ENCODE measurements at regions not wholly inside any gene's neighbourhood (a gene's known extent, or its start where the extent isn't known, plus 50 kb on each side); places are given as distances from the start of the nearest gene placed in this dataset.

DNA sequence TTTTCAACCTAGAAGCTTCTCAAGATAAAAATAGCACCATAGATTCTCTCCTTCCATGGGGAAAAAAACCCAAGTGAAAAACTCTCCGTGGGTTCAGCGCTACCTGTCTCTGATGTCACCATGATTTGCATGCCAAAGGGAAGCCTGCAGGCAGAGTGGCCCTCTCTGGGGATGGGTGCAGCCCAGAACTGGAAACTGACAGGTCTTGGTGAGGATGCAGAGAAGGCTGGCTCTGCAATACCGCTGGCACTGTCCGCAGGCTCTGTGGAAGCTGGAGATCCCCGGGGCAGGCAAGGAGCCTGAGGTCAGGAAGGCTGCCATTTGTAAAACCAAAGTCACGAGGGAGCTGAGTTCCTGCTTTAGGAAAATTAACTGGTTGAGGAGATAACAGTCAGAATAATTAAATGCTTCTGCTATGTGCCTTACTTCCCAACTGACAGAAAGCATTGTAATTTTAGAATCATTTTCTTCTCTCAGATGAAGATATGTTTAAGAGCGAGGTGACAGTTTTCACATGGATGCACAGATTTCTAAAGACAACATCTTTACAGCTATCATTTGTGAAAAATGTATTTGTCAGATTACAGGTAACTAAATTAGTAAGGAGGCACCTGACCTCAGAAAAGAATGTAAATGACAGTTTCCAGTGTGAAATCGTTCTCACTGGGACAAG is 731.5 kb upstream of the FZD8 start:
- no peaks in the 10 kb centered on the region for H3K36me3 ChIP-seq (ENCODE audit: control insufficient read depth, insufficient read depth, low read length, severe bottlenecking)
- no peaks in the 10 kb centered on the region for H3K4me1 ChIP-seq (ENCODE audit: control insufficient read depth, insufficient read depth, low read length)
- no peaks in the 10 kb centered on the region for H3K9me3 ChIP-seq (ENCODE audit: control insufficient read depth, low read length)
- DNase-seq (ENCODE audit: low read depth) = no peak
- H3K27me3 ChIP-seq (replicated peaks; ENCODE audit: control insufficient read depth, insufficient read depth, low read length) = no peaks in the 10 kb centered on the region
- H3K4me3 ChIP-seq (ENCODE audit: low read length) = no peak overlapping the region
- H3K9ac ChIP-seq (ENCODE audit: low read length) = no peak overlapping the region

DNA sequence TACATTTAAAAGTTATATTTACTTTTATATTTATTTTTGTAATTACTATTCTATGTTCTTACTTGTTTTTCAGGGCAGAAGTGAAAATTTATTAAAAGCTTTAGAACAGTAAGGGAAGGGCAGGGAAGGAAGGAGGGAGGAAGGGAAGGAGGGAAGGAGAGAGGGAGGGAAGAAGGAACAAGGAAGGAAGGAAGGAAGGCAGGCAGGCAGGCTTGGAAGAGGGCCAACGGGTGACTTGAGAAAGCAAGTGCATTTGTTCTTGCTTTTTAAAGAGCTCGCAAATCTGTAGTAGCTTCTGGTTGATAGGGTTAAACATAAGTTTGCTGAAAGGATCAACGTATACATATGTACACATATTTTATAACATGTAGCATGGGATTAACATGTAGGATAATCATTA is 725.3 kb upstream of the FZD8 start:
- no peak for DNase-seq (ENCODE audit: low read depth)
- Histone ChIP-seq H3K9me3 (ENCODE audit: control insufficient read depth, low read length) (no peaks in the 10 kb centered on the region), H3K27me3 (replicated peaks; ENCODE audit: control insufficient read depth, insufficient read depth, low read length) (no peaks in the 10 kb centered on the region), H3K9ac (ENCODE audit: low read length) (no peak overlapping the region), H3K36me3 (ENCODE audit: control insufficient read depth, insufficient read depth, low read length, severe bottlenecking) (no peaks in the 10 kb centered on the region), H3K4me3 (ENCODE audit: low read length) (no peak overlapping the region), H3K4me1 (ENCODE audit: control insufficient read depth, insufficient read depth, low read length) (no peaks in the 10 kb centered on the region)

- Histone ChIP-seq H3K4me3 (ENCODE audit: low read length) (no peak overlapping the region), H3K27me3 (replicated peaks; ENCODE audit: control insufficient read depth, insufficient read depth, low read length) (no peaks in the 10 kb centered on the region), H3K4me1 (ENCODE audit: control insufficient read depth, insufficient read depth, low read length) (no peaks in the 10 kb centered on the region), H3K9ac (ENCODE audit: low read length) (no peak overlapping the region), H3K9me3 (ENCODE audit: control insufficient read depth, low read length) (no peaks in the 10 kb centered on the region), H3K36me3 (ENCODE audit: control insufficient read depth, insufficient read depth, low read length, severe bottlenecking) (no peaks in the 10 kb centered on the region)
- no peak for DNase-seq (ENCODE audit: low read depth)
Observed at GRCh38 chr10:36366843-36367242, 724.7 kb upstream of the FZD8 start.

DNA sequence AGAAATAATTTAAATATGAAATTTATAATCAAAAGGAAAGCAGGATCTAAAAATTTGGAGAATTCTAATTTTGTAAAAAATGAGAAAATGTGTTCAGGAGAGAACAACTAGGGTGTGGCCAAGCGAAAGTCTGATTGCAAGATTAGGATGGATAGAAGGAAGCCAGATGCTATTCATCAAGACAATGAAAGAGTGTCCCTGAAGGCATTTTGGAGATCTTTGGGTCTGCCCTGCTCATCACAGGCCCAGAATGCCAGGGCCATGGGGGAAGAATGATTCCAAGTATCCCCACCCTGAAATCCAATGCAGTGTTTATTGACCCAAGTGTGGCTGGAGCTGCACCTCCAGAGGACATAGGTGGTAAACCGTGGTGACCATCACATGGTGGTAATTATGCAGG is 724.0 kb upstream of the FZD8 start:
- H3K4me3 ChIP-seq (ENCODE audit: low read length) = no peak overlapping the region
- no peak for DNase-seq (ENCODE audit: low read depth)
- no peaks in the 10 kb centered on the region for H3K9me3 ChIP-seq (ENCODE audit: control insufficient read depth, low read length)
- H3K36me3 ChIP-seq (ENCODE audit: control insufficient read depth, insufficient read depth, low read length, severe bottlenecking) = no peaks in the 10 kb centered on the region
- H3K27me3 ChIP-seq (replicated peaks; ENCODE audit: control insufficient read depth, insufficient read depth, low read length) = no peaks in the 10 kb centered on the region
- no peaks in the 10 kb centered on the region for H3K4me1 ChIP-seq (ENCODE audit: control insufficient read depth, insufficient read depth, low read length)
- no peak overlapping the region for H3K9ac ChIP-seq (ENCODE audit: low read length)

- Histone ChIP-seq H3K36me3 (ENCODE audit: control insufficient read depth, insufficient read depth, low read length, severe bottlenecking) (no peaks in the 10 kb centered on the region), H3K4me3 (ENCODE audit: low read length) (no peak overlapping the region), H3K4me1 (ENCODE audit: control insufficient read depth, insufficient read depth, low read length) (no peaks in the 10 kb centered on the region)
Observed at GRCh38 chr10:36362257-36362656, 720.2 kb upstream of the FZD8 start.

GRCh38 chr10:36358736-36359135 is 716.6 kb upstream of the FZD8 start:
- Histone ChIP-seq H3K9ac (ENCODE audit: low read length) (no peak overlapping the region), H3K27me3 (replicated peaks; ENCODE audit: control insufficient read depth, insufficient read depth, low read length) (no peaks in the 10 kb centered on the region), H3K36me3 (ENCODE audit: control insufficient read depth, insufficient read depth, low read length, severe bottlenecking) (no peaks in the 10 kb centered on the region), H3K4me3 (ENCODE audit: low read length) (no peak overlapping the region), H3K4me1 (ENCODE audit: control insufficient read depth, insufficient read depth, low read length) (no peaks in the 10 kb centered on the region), H3K9me3 (ENCODE audit: control insufficient read depth, low read length) (no peaks in the 10 kb centered on the region)
- DNase-seq (ENCODE audit: low read depth) = no peak

More at GRCh38 chr10:36362257-36362656, 720.2 kb upstream of the FZD8 start:
- DNase-seq (ENCODE audit: low read depth) = no peak
- Histone ChIP-seq H3K9ac (ENCODE audit: low read length) (no peak overlapping the region), H3K27me3 (replicated peaks; ENCODE audit: control insufficient read depth, insufficient read depth, low read length) (no peaks in the 10 kb centered on the region), H3K9me3 (ENCODE audit: control insufficient read depth, low read length) (no peaks in the 10 kb centered on the region)

DNA sequence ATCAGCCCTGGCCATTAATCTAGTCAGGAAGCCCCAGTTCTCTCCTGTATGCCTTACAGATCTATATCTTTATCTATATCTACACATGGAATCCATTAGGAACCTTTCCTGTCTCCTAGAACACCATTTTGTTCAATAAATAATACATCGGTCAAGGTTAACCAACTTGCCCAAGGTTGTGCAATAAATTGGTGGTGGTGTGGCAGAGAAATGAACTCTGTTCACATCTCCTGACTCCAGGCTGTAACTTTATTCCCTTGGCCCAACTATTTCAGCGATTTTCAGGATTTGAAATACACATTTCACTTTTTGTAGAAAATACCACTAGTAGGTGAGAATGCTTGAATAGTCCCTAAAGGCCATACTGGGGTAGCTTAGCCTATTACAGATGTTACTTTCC is 712.5 kb upstream of the FZD8 start:
- Histone ChIP-seq H3K9ac (ENCODE audit: low read length) (no peak overlapping the region), H3K4me3 (ENCODE audit: low read length) (no peak overlapping the region), H3K9me3 (ENCODE audit: control insufficient read depth, low read length) (no peaks in the 10 kb centered on the region), H3K27me3 (replicated peaks; ENCODE audit: control insufficient read depth, insufficient read depth, low read length) (no peaks in the 10 kb centered on the region), H3K4me1 (ENCODE audit: control insufficient read depth, insufficient read depth, low read length) (peaks cover 8% of the 10 kb centered on the region), H3K36me3 (ENCODE audit: control insufficient read depth, insufficient read depth, low read length, severe bottlenecking) (no peaks in the 10 kb centered on the region)
- no peak for DNase-seq (ENCODE audit: low read depth)

- no peaks in the 10 kb centered on the region for H3K36me3 ChIP-seq (ENCODE audit: control insufficient read depth, insufficient read depth, low read length, severe bottlenecking)
- H3K27me3 ChIP-seq (replicated peaks; ENCODE audit: control insufficient read depth, insufficient read depth, low read length) = no peaks in the 10 kb centered on the region
- no peak overlapping the region for H3K9ac ChIP-seq (ENCODE audit: low read length)
- no peaks in the 10 kb centered on the region for H3K9me3 ChIP-seq (ENCODE audit: control insufficient read depth, low read length)
- H3K4me1 ChIP-seq (ENCODE audit: control insufficient read depth, insufficient read depth, low read length) = peaks cover 14% of the 10 kb centered on the region
- H3K4me3 ChIP-seq (ENCODE audit: low read length) = no peak overlapping the region
- peak; percentile 61 for DNase-seq (ENCODE audit: low read depth)
Observed at GRCh38 chr10:36351159-36351558, 709.1 kb upstream of the FZD8 start.

DNA sequence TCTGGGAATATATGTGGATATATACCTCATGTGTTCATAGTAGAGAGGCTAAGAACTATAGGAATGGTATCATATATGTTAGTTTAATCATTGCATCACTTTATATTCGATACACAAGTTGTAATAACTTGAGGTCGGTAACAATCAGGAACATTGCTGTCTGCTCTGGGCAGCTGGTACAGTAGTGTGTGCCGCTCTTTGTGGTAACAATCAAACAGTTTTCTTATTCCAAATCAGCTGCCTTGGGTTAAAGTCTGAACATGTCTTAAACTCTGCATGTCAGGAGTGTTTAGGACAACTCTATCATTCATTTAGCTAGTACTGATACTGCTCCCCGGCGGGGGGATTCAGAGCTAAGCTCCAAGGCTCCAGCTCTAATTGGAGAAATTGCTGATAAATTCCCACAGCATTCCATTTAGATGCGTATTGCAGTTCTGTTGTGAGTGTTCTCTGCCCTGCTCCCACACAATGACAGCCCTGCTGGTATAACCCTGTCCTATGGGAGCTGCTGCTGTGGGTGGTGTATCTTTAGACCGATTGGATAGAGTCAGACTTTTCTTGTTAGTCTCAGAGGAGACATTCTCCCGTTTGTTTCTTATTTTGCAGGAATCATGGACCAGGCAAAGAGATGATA is 707.5 kb upstream of the FZD8 start:
- H3K4me3 ChIP-seq (ENCODE audit: low read length) = peak overlapping the region; percentile 35
- DNase-seq (ENCODE audit: low read depth) = peak; percentile 91
- H3K9ac ChIP-seq (ENCODE audit: low read length) = peak overlapping the region; percentile 15
- H3K9me3 ChIP-seq (ENCODE audit: control insufficient read depth, low read length) = no peaks in the 10 kb centered on the region
- H3K27me3 ChIP-seq (replicated peaks; ENCODE audit: control insufficient read depth, insufficient read depth, low read length) = no peaks in the 10 kb centered on the region
- H3K4me1 ChIP-seq (ENCODE audit: control insufficient read depth, insufficient read depth, low read length) = peaks cover 29% of the 10 kb centered on the region
- no peaks in the 10 kb centered on the region for H3K36me3 ChIP-seq (ENCODE audit: control insufficient read depth, insufficient read depth, low read length, severe bottlenecking)

DNA sequence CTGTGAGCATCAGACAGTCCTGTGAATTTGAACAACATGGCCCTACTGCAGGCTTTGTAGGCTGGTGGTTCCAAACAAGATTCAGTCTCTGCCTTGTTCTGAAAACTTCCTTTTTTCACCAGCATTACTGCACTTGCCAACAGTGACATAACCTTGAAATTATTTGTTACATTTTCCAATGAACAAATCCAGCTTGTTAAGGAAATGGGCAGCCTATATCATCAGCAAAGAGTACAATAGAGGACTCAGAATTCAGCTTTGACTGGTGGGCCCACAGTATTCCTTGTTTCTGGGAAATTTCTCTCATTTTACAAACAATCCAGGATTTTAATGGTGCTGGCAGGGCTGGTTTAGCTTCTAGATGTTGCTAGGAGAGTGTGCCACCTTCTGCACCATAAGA is 703.7 kb upstream of the FZD8 start:
- no peak overlapping the region for H3K9ac ChIP-seq (ENCODE audit: low read length)
- DNase-seq (ENCODE audit: low read depth) = peak; percentile 47
- H3K9me3 ChIP-seq (ENCODE audit: control insufficient read depth, low read length) = no peaks in the 10 kb centered on the region
- peaks cover 33% of the 10 kb centered on the region for H3K4me1 ChIP-seq (ENCODE audit: control insufficient read depth, insufficient read depth, low read length)
- no peaks in the 10 kb centered on the region for H3K36me3 ChIP-seq (ENCODE audit: control insufficient read depth, insufficient read depth, low read length, severe bottlenecking)
- H3K27me3 ChIP-seq (replicated peaks; ENCODE audit: control insufficient read depth, insufficient read depth, low read length) = no peaks in the 10 kb centered on the region
- no peak overlapping the region for H3K4me3 ChIP-seq (ENCODE audit: low read length)

- Histone ChIP-seq H3K27me3 (replicated peaks; ENCODE audit: control insufficient read depth, insufficient read depth, low read length) (no peaks in the 10 kb centered on the region), H3K4me3 (ENCODE audit: low read length) (no peak overlapping the region), H3K4me1 (ENCODE audit: control insufficient read depth, insufficient read depth, low read length) (peaks cover 30% of the 10 kb centered on the region), H3K9ac (ENCODE audit: low read length) (no peak overlapping the region), H3K36me3 (ENCODE audit: control insufficient read depth, insufficient read depth, low read length, severe bottlenecking) (no peaks in the 10 kb centered on the region), H3K9me3 (ENCODE audit: control insufficient read depth, low read length) (no peaks in the 10 kb centered on the region)
- DNase-seq (ENCODE audit: low read depth) = no peak
Observed at GRCh38 chr10:36345175-36345533, 703.1 kb upstream of the FZD8 start.

Measured in adipocyte (in vitro differentiated cells).